ENCODE measurements at regions not wholly inside any gene's neighbourhood (a gene's known extent, or its start where the extent isn't known, plus 50 kb on each side); places are given as distances from the start of the nearest gene placed in this dataset.

DNA sequence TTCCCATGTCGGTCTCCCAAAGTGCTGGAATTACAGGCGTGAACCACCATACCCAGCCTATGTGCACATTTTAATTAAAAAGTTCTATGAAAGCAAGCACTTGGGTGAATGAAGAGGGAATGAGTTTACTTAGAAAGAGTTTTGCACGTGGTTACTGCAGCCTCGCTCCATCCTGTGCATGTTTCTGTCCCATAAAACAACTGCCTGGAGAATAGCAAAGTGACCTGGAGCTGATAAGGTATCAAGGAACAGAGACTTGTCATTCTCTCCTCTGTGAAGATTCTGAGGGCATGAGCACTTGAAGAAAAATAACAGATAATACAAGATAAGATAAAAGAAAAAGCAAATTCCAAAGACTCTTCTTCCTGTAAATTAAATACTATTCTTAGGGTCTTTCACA lies 112.2 kb upstream of the JCAD start:
- H3F3A ChIP-seq (ENCODE audit: insufficient read depth, low read length, poor library complexity, severe bottlenecking): no peaks in the 10 kb centered on the region
- TF ChIP-seq, protein P1, sequence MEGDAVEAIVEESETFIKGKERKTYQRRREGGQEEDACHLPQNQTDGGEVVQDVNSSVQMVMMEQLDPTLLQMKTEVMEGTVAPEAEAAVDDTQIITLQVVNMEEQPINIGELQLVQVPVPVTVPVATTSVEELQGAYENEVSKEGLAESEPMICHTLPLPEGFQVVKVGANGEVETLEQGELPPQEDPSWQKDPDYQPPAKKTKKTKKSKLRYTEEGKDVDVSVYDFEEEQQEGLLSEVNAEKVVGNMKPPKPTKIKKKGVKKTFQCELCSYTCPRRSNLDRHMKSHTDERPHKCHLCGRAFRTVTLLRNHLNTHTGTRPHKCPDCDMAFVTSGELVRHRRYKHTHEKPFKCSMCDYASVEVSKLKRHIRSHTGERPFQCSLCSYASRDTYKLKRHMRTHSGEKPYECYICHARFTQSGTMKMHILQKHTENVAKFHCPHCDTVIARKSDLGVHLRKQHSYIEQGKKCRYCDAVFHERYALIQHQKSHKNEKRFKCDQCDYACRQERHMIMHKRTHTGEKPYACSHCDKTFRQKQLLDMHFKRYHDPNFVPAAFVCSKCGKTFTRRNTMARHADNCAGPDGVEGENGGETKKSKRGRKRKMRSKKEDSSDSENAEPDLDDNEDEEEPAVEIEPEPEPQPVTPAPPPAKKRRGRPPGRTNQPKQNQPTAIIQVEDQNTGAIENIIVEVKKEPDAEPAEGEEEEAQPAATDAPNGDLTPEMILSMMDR (IDR thresholded peaks at IDR 0.05; ENCODE audit: poor library complexity, severe bottlenecking): no peak
- TF ChIP-seq MXI1 (conservative IDR thresholded peaks at IDR 0.05; ENCODE audit: poor library complexity, severe bottlenecking): no peak
- no peak for TF ChIP-seq EZH2 (IDR thresholded peaks at IDR 0.05; ENCODE audit: borderline replicate concordance, insufficient read depth, low read length, poor library complexity, severe bottlenecking)
- TF ChIP-seq TAF1 (IDR thresholded peaks at IDR 0.05; ENCODE audit: low read depth): no peak
- TF ChIP-seq, protein P2, sequence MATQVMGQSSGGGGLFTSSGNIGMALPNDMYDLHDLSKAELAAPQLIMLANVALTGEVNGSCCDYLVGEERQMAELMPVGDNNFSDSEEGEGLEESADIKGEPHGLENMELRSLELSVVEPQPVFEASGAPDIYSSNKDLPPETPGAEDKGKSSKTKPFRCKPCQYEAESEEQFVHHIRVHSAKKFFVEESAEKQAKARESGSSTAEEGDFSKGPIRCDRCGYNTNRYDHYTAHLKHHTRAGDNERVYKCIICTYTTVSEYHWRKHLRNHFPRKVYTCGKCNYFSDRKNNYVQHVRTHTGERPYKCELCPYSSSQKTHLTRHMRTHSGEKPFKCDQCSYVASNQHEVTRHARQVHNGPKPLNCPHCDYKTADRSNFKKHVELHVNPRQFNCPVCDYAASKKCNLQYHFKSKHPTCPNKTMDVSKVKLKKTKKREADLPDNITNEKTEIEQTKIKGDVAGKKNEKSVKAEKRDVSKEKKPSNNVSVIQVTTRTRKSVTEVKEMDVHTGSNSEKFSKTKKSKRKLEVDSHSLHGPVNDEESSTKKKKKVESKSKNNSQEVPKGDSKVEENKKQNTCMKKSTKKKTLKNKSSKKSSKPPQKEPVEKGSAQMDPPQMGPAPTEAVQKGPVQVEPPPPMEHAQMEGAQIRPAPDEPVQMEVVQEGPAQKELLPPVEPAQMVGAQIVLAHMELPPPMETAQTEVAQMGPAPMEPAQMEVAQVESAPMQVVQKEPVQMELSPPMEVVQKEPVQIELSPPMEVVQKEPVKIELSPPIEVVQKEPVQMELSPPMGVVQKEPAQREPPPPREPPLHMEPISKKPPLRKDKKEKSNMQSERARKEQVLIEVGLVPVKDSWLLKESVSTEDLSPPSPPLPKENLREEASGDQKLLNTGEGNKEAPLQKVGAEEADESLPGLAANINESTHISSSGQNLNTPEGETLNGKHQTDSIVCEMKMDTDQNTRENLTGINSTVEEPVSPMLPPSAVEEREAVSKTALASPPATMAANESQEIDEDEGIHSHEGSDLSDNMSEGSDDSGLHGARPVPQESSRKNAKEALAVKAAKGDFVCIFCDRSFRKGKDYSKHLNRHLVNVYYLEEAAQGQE (IDR thresholded peaks at IDR 0.05; ENCODE audit: borderline replicate concordance): no peak
- TF ChIP-seq SMC3 (conservative IDR thresholded peaks at IDR 0.05; ENCODE audit: poor library complexity): no peak
- TF ChIP-seq RAD21 (conservative IDR thresholded peaks at IDR 0.05): no peak
- TF ChIP-seq EP300 (conservative IDR thresholded peaks at IDR 0.05; ENCODE audit: poor library complexity, severe bottlenecking): no peak
- TF ChIP-seq POLR2AphosphoS5 (IDR thresholded peaks at IDR 0.05): no peak
- no peaks in the 10 kb centered on the region for H3K36me3 ChIP-seq (ENCODE audit: insufficient read depth, low read length)
- no peaks in the 10 kb centered on the region for H3K27me3 ChIP-seq (ENCODE audit: insufficient read depth, low read depth, low read length)
- H3K79me2 ChIP-seq (replicated peaks; ENCODE audit: insufficient read depth, low read length): no peaks in the 10 kb centered on the region
- no peaks in the 10 kb centered on the region for H3K9me2 ChIP-seq (ENCODE audit: insufficient read depth, low read length)
- H3K27ac ChIP-seq (ENCODE audit: low read length): no peak overlapping the region
- no peak overlapping the region for H3K4me2 ChIP-seq (ENCODE audit: low read length)
- no peaks in the 10 kb centered on the region for H4K20me1 ChIP-seq (ENCODE audit: insufficient read depth)
- H3K9me3 ChIP-seq (ENCODE audit: low read length): no peaks in the 10 kb centered on the region
- H3K4me3 ChIP-seq (ENCODE audit: low read length): no peak overlapping the region
- no peak overlapping the region for H2AFZ ChIP-seq (ENCODE audit: low read depth, low read length)
- H3K9ac ChIP-seq (ENCODE audit: low read length): no peak overlapping the region

DNA sequence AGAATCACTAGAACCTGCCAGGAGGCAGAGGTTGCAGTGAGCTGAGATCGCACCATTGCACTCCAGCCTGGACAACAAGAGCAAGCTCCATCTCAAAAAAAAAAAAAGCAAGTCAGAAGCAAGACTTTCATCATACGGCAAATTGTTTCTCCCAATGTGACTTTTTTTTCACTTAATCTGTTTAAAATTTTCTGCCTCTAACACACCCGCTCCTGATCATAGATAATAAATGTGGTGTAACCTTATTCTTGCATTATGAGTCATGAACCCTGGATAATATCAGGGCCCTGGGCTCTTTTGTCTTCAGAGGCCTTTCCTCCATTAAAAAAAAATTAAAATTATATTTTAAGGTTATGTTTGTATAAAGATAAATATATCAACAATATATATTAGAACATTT lies 111.4 kb upstream of the JCAD start:
- H3K9me3 ChIP-seq (ENCODE audit: low read length): no peaks in the 10 kb centered on the region
- no peaks in the 10 kb centered on the region for H3F3A ChIP-seq (ENCODE audit: insufficient read depth, low read length, poor library complexity, severe bottlenecking)
- H3K27ac ChIP-seq (ENCODE audit: low read length): no peak overlapping the region
- H3K79me2 ChIP-seq (replicated peaks; ENCODE audit: insufficient read depth, low read length): no peaks in the 10 kb centered on the region
- no peaks in the 10 kb centered on the region for H3K36me3 ChIP-seq (ENCODE audit: insufficient read depth, low read length)
- no peak overlapping the region for H2AFZ ChIP-seq (ENCODE audit: low read depth, low read length)
- H3K9ac ChIP-seq (ENCODE audit: low read length): no peak overlapping the region
- H3K4me3 ChIP-seq (ENCODE audit: low read length): no peak overlapping the region
- H3K4me2 ChIP-seq (ENCODE audit: low read length): no peak overlapping the region
- no peak for TF ChIP-seq EP300 (conservative IDR thresholded peaks at IDR 0.05; ENCODE audit: poor library complexity, severe bottlenecking)
- no peak for TF ChIP-seq SMC3 (conservative IDR thresholded peaks at IDR 0.05; ENCODE audit: poor library complexity)
- TF ChIP-seq POLR2AphosphoS5 (IDR thresholded peaks at IDR 0.05): no peak
- no peak for TF ChIP-seq TAF1 (IDR thresholded peaks at IDR 0.05; ENCODE audit: low read depth)
- TF ChIP-seq MXI1 (conservative IDR thresholded peaks at IDR 0.05; ENCODE audit: poor library complexity, severe bottlenecking): no peak
- TF ChIP-seq RAD21 (conservative IDR thresholded peaks at IDR 0.05): no peak
- no peak for TF ChIP-seq EZH2 (IDR thresholded peaks at IDR 0.05; ENCODE audit: borderline replicate concordance, insufficient read depth, low read length, poor library complexity, severe bottlenecking)
- TF ChIP-seq, protein P1 (IDR thresholded peaks at IDR 0.05; ENCODE audit: poor library complexity, severe bottlenecking): no peak
- TF ChIP-seq, protein P2 (IDR thresholded peaks at IDR 0.05; ENCODE audit: borderline replicate concordance): no peak
- H3K9me2 ChIP-seq (ENCODE audit: insufficient read depth, low read length): no peaks in the 10 kb centered on the region
- H4K20me1 ChIP-seq (ENCODE audit: insufficient read depth): no peaks in the 10 kb centered on the region
- no peaks in the 10 kb centered on the region for H3K27me3 ChIP-seq (ENCODE audit: insufficient read depth, low read depth, low read length)
